K562 (cell line): ENCODE measurements at regions not wholly inside any gene's neighbourhood (a gene's known extent, or its start where the extent isn't known, plus 50 kb on each side); places are given as distances from the start of the nearest gene placed in this dataset.

Experiments
- ATAC-seq: fragments of 200-7000 bp; cut with Tn5 transposase; 3 replicates; pipeline ENCODE4 v1.9.1; 2020; ENCODE audit warnings: moderate library complexity
- BruUV-seq: library from RNA; stranded (reverse); fragments of 400-500 nt; replicated peaks from 2 replicates; lab custom pipeline; 2021; lab: Mats Ljungman, UMichigan
- CTCF ChIA-PET: fragments of 300-600 bp; formaldehyde crosslinking; extraction: SDS; loops from one replicate; lab custom pipeline; 2021; ENCODE audit warnings: low intra/inter-chr PET ratio; lab: Yijun Ruan, JAX
- POLR2A ChIA-PET: fragments of 300-600, 350-650 bp; sonication (Branson Sonifier 250); formaldehyde crosslinking; extraction: SDS; loops from one replicate; lab custom pipeline; 2021; ENCODE audit warnings: antibody characterized with exemption, inconsistent platforms; lab: Yijun Ruan, JAX
- DNase-seq, 4 experiments: peaks; one replicate each; pipeline versions ENCODE4 v3.0.0 to v3.0.0-alpha.2; 2011 to 2018; ENCODE audit warnings: low spot score in 3 of 4, mixed read lengths in 3 of 4; ENCODE audit errors: extremely low read depth in 1 of 4
- FAIRE-seq: peaks from 2 replicates; lab custom pipeline; 2011; peaks lifted over from hg19 to GRCh38; lab: Jason Lieb, UNC
- H2AFZ ChIP-seq: 2 replicates; pipeline ENCODE4 v1.6.0; 2011; ENCODE audit warnings: low read depth, low read length, control low read depth, inconsistent platforms
- H3K27ac ChIP-seq: fragments of 200-600 bp; 3 replicates; pipeline ENCODE4 v1.8.0; 2011; ENCODE audit warnings: low read depth, mild to moderate bottlenecking, control low read depth, inconsistent platforms, low read length, moderate library complexity, mixed read lengths; ENCODE audit errors: extremely low read depth
- H3K27me3 ChIP-seq, 2 experiments: fragments of 300-600 bp in 1 of 2; 2 replicates in 1 of 2; 3 replicates in 1 of 2; pipeline versions ENCODE4 v1.6.0 to v1.8.0; 2011; ENCODE audit warnings: inconsistent platforms in 2 of 2, low read length in 2 of 2, mild to moderate bottlenecking in 1 of 2, mixed read lengths in 1 of 2, moderate library complexity in 1 of 2; ENCODE audit not compliant: control insufficient read depth in 2 of 2, insufficient read depth in 2 of 2
- H3K36me3 ChIP-seq: fragments of 300-600 bp; 3 replicates; pipeline ENCODE4 v1.8.0; 2011; ENCODE audit warnings: mild to moderate bottlenecking, low read length, inconsistent platforms; ENCODE audit not compliant: control insufficient read depth, insufficient read depth
- H3K4me1 ChIP-seq, 2 experiments: fragments of 200-600 bp in 1 of 2; replicated peaks in 1 of 2; 2 replicates in 1 of 2; 3 replicates in 1 of 2; pipeline versions ENCODE4 v1.5.1 to v1.8.0; 2011; ENCODE audit warnings: inconsistent platforms in 2 of 2, low read length in 2 of 2, mild to moderate bottlenecking in 1 of 2, mixed read lengths in 1 of 2, moderate library complexity in 1 of 2; ENCODE audit not compliant: control insufficient read depth in 2 of 2, insufficient read depth in 2 of 2
- H3K4me2 ChIP-seq: 2 replicates; pipeline ENCODE4 v1.6.1; 2011; ENCODE audit warnings: low read length, control low read depth, inconsistent platforms, mixed read lengths; ENCODE audit not compliant: insufficient read depth
- H3K4me3 ChIP-seq: fragments of 200-600 bp; sonication (generic), shearing (Covaris generic); 2 replicates; pipeline ENCODE4 v1.5.1; 2016; ENCODE audit warnings: control low read depth, inconsistent platforms
- H3K79me2 ChIP-seq: fragments of 200-600 bp; 3 replicates; pipeline ENCODE4 v1.8.0; 2011; ENCODE audit warnings: low read length, inconsistent platforms; ENCODE audit not compliant: control insufficient read depth, insufficient read depth
- H3K9ac ChIP-seq, 2 experiments: 2 replicates each; pipeline versions ENCODE4 v1.6.0 to v1.6.1; 2011; ENCODE audit warnings: low read depth in 2 of 2, low read length in 2 of 2, control low read depth in 1 of 2, inconsistent platforms in 1 of 2, mild to moderate bottlenecking in 1 of 2, mixed read lengths in 1 of 2; ENCODE audit not compliant: insufficient read depth in 1 of 2
- H3K9me1 ChIP-seq: one replicate; pipeline ENCODE4 v1.6.0; 2011; ENCODE audit warnings: inconsistent platforms, mild to moderate bottlenecking, low read length, moderate library complexity; ENCODE audit not compliant: control insufficient read depth, insufficient read depth
- H3K9me3 ChIP-seq: replicated peaks from 2 replicates; pipeline ENCODE4 v1.5.1; 2011; ENCODE audit warnings: low read depth, low read length, inconsistent platforms; ENCODE audit not compliant: control insufficient read depth, insufficient read depth
- H4K20me1 ChIP-seq: replicated peaks from 2 replicates; pipeline ENCODE4 v1.6.1; 2011; ENCODE audit warnings: low read length, inconsistent platforms, mixed read lengths; ENCODE audit not compliant: control insufficient read depth, insufficient read depth
- BRF1 ChIP-seq: IDR thresholded peaks from 3 replicates; pipeline ENCODE4 v1.6.1; 2011; ENCODE audit warnings: borderline replicate concordance, mild to moderate bottlenecking; ENCODE audit not compliant: insufficient read length; ENCODE audit errors: extremely low read depth
- EHMT2 ChIP-seq: fragments of 450-650 bp; IDR thresholded peaks from 2 replicates; pipeline ENCODE4 v1.6.1; 2018; ENCODE audit warnings: antibody characterized with exemption
- KDM2B ChIP-seq: fragments of 250-450 bp; sonication (Bioruptor Pico); IDR thresholded peaks from 2 replicates; pipeline ENCODE4 v1.8.0; 2021; ENCODE audit warnings: mild to moderate bottlenecking, moderate library complexity
- LEF1 ChIP-seq: fragments of 450-650 bp; IDR thresholded peaks from 2 replicates; pipeline ENCODE4 v1.6.1; 2016; ENCODE audit warnings: mild to moderate bottlenecking
- MEIS2 ChIP-seq: fragments of 450-650 bp; IDR thresholded peaks from 2 replicates; pipeline ENCODE4 v1.6.1; 2014; ENCODE audit warnings: mild to moderate bottlenecking; ENCODE audit not compliant: partially characterized antibody
- NCOA4 ChIP-seq: fragments of 450-650 bp; IDR thresholded peaks from 2 replicates; pipeline ENCODE4 v1.6.1; 2018; ENCODE audit warnings: mild to moderate bottlenecking; ENCODE audit not compliant: partially characterized antibody
- NFIX ChIP-seq: fragments of 250-450 bp; sonication (Bioruptor Pico); IDR thresholded peaks from 2 replicates; pipeline ENCODE4 v1.4.0; 2020; ENCODE audit warnings: low read depth, mild to moderate bottlenecking, moderate library complexity
- TCF7L2 ChIP-seq: fragments of 150-350 bp; IDR thresholded peaks from 2 replicates; pipeline ENCODE4 v1.6.1; 2016; ENCODE audit warnings: low read depth, mild to moderate bottlenecking, low read length, moderate library complexity
- TGIF2 ChIP-seq: sonication (generic); formaldehyde crosslinking; IDR thresholded peaks from 2 replicates; pipeline ENCODE4 v1.8.1; 2022; ENCODE audit warnings: mild to moderate bottlenecking, missing genetic modification reagents, moderate library complexity
- WGBS: fragments of 100-300 bp; shearing (Covaris generic); methylation state at CpG from one replicate; pipeline ENCODE4 v1.1.6; 2016; ENCODE audit warnings: low coverage, mixed read lengths; ENCODE audit not compliant: insufficient coverage; ENCODE audit errors: missing lambda C conversion rate; 5-methylcytosine and 5-hydroxymethylcytosine counted together
- in situ Hi-C: fragments of 300-500 bp; cut with MboI; formaldehyde crosslinking; loops from 4 replicates; pipeline ENCODE4 v1.15.0; 2018; ENCODE audit warnings: inconsistent platforms, mixed read lengths
- intact Hi-C: fragments of 100-400 bp; cut with micrococcal nuclease; formaldehyde crosslinking; loops from 2 replicates; pipeline ENCODE4 v1.14.2; 2022

DNA sequence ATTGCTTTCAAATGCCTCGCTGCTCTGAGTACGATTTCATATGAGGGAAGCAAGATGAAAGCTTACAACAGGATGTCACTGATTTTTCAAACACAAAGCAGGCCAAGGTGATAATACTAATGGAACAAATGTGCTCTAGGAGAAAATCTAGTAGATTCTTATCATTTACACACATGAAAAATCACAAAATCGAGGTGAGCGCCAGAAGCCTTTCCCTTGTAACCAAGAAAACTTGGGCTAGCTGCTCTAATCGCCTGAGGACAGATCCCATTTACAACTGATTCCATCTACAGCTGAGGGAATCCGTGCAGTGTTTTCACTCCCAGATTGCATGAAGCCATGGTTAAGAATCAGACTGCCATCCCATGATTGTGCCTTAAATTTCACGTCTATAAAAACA, 117.5 kb downstream of the TM2D1 start:
- CTCF ChIA-PET = no interaction called here
- in situ Hi-C loops = no loop called here
- Histone ChIP-seq H3K4me1 (no peaks in the 10 kb centered on the region), H3K9ac (no peak overlapping the region), H3K79me2 (no peaks in the 10 kb centered on the region), H3K27ac (no peak overlapping the region), H3K36me3 (no peaks in the 10 kb centered on the region), H3K9me3 (no peaks in the 10 kb centered on the region), H2AFZ (no peak overlapping the region), H3K9me1 (no peaks in the 10 kb centered on the region), H3K4me2 (no peak overlapping the region), H3K4me3 (no peak overlapping the region), H4K20me1 (no peaks in the 10 kb centered on the region), H3K27me3 (peaks cover 12 to 14% of the 10 kb centered on the region in 2 experiments; a peak in 3 of 5 replicates)
- 2% methylated on average over 7 of the region's 7 CpGs for WGBS
- TF ChIP-seq KDM2B (CRISPR knock-in tag) (no peak), BRF1 (no peak), TCF7L2 (no peak), NCOA4 (no peak), MEIS2 (no peak), LEF1 (no peak), NFIX (CRISPR knock-in tag) (no peak), EHMT2 (no peak), TGIF2 (no peak)
- DNase-seq (no peak), ATAC-seq (no peak), FAIRE-seq (no peak)
- POLR2A ChIA-PET = no interaction called here
- intact Hi-C loops = no loop called here
- BruUV-seq = no TSS peak
